Neuronal stem cell (in vitro differentiated cells): ENCODE measurements at regions not wholly inside any gene's neighbourhood (a gene's known extent, or its start where the extent isn't known, plus 50 kb on each side); places are given as distances from the start of the nearest gene placed in this dataset.

ENCODE experiments used
- DNase-seq: peaks from one replicate; pipeline ENCODE4 v3.0.0-alpha.2; 2013; ENCODE audit warnings: low spot score
- H2AFZ ChIP-seq: one replicate; pipeline ENCODE4 v1.6.1; 2013; ENCODE audit warnings: mild to moderate bottlenecking, low read length, inconsistent platforms
- H2AK5ac ChIP-seq: 2 replicates; pipeline ENCODE4 v1.6.1; 2013; ENCODE audit warnings: low read depth, mild to moderate bottlenecking, inconsistent platforms, low read length, moderate library complexity, mixed read lengths
- H2BK120ac ChIP-seq: 2 replicates; pipeline ENCODE4 v1.6.1; 2013; ENCODE audit warnings: low read depth, mild to moderate bottlenecking, inconsistent platforms, low read length, moderate library complexity, mixed read lengths
- H2BK12ac ChIP-seq: one replicate; pipeline ENCODE4 v1.6.1; 2013; ENCODE audit warnings: low read length, inconsistent platforms
- H2BK15ac ChIP-seq: 2 replicates; pipeline ENCODE4 v1.6.1; 2013; ENCODE audit warnings: mild to moderate bottlenecking, low read length, inconsistent platforms, mixed read lengths
- H2BK5ac ChIP-seq: one replicate; pipeline ENCODE4 v1.6.1; 2013; ENCODE audit warnings: inconsistent platforms, mild to moderate bottlenecking, low read length, moderate library complexity
- H3K14ac ChIP-seq: one replicate; pipeline ENCODE4 v1.6.1; 2013; ENCODE audit warnings: low read length, inconsistent platforms
- H3K18ac ChIP-seq: 2 replicates; pipeline ENCODE4 v1.6.1; 2013; ENCODE audit warnings: low read length, inconsistent platforms
- H3K23ac ChIP-seq: 2 replicates; pipeline ENCODE4 v1.6.1; 2013; ENCODE audit warnings: low read depth, mild to moderate bottlenecking, mixed read lengths, low read length, inconsistent platforms; ENCODE audit not compliant: poor library complexity
- H3K27ac ChIP-seq: replicated peaks from 3 replicates; pipeline ENCODE4 v1.5.1; 2013; ENCODE audit warnings: low read length, inconsistent platforms
- H3K27me3 ChIP-seq, 3 experiments: 2 replicates each; pipeline ENCODE4 v1.6.1; 2013; ENCODE audit warnings: low read length in 3 of 3, mild to moderate bottlenecking in 2 of 3, inconsistent platforms in 1 of 3, low read depth in 1 of 3, mixed read lengths in 1 of 3, moderate library complexity in 1 of 3; ENCODE audit not compliant: control insufficient read depth in 3 of 3, insufficient read depth in 3 of 3
- H3K36me3 ChIP-seq, 2 donors: replicated peaks in 1 of 2; 2 replicates each; pipeline ENCODE4 v1.6.1; 2013; ENCODE audit warnings: low read length in 2 of 2; ENCODE audit not compliant: control insufficient read depth in 2 of 2, insufficient read depth in 2 of 2
- H3K4ac ChIP-seq: 2 replicates; pipeline ENCODE4 v1.6.1; 2013; ENCODE audit warnings: inconsistent platforms, mild to moderate bottlenecking, low read length, moderate library complexity
- H3K4me1 ChIP-seq, 2 donors: 1 replicate in 1 of 2; 2 replicates in 1 of 2; pipeline ENCODE4 v1.6.1; 2013; ENCODE audit warnings: low read length in 2 of 2, low read depth in 1 of 2; ENCODE audit not compliant: control insufficient read depth in 2 of 2, insufficient read depth in 1 of 2
- H3K4me2 ChIP-seq: one replicate; pipeline ENCODE4 v1.6.1; 2013; ENCODE audit warnings: mild to moderate bottlenecking, low read length, inconsistent platforms; ENCODE audit not compliant: insufficient read depth, poor library complexity, severe bottlenecking
- H3K4me3 ChIP-seq, 2 donors: 2 replicates each; pipeline ENCODE4 v1.5.1; 2013; ENCODE audit warnings: low read length in 2 of 2, mild to moderate bottlenecking in 2 of 2, inconsistent platforms in 1 of 2, moderate library complexity in 1 of 2
- H3K79me1 ChIP-seq: one replicate; pipeline ENCODE4 v1.6.1; 2013; ENCODE audit warnings: low read depth, mild to moderate bottlenecking, inconsistent platforms, low read length, moderate library complexity
- H3K9ac ChIP-seq: one replicate; pipeline ENCODE4 v1.6.1; 2013; ENCODE audit warnings: mild to moderate bottlenecking, low read depth, low read length, inconsistent platforms; ENCODE audit not compliant: poor library complexity
- H3K9me3 ChIP-seq, 2 donors: replicated peaks in 1 of 2; 2 replicates each; pipeline versions ENCODE3 to v1.6.1; 2013; ENCODE audit warnings: low read length in 2 of 2, mild to moderate bottlenecking in 2 of 2, inconsistent platforms in 1 of 2, low read depth in 1 of 2, mixed read lengths in 1 of 2, moderate library complexity in 1 of 2; ENCODE audit not compliant: control insufficient read depth in 2 of 2, insufficient read depth in 1 of 2
- H4K8ac ChIP-seq: one replicate; pipeline ENCODE4 v1.6.1; 2013; ENCODE audit warnings: low read depth, mild to moderate bottlenecking, inconsistent platforms, low read length, moderate library complexity
- H4K91ac ChIP-seq: one replicate; pipeline ENCODE4 v1.6.1; 2013; ENCODE audit warnings: low read length, low read depth, mild to moderate bottlenecking, inconsistent platforms; ENCODE audit not compliant: poor library complexity
- WGBS, 2 donors: extraction: QIAGEN DNeasy Blood & Tissue Kit; methylation state at CpG; one replicate each; pipeline ENCODE4 v1.1.7; 2013; ENCODE audit warnings: missing lambda C conversion rate in 2 of 2, mixed read lengths in 1 of 2; ENCODE audit not compliant: insufficient read length in 2 of 2, insufficient replicate concordance in 1 of 2; ENCODE audit errors: extremely low coverage in 2 of 2; 5-methylcytosine and 5-hydroxymethylcytosine counted together

GRCh38 chr6:139545206-139546105, 171.0 kb upstream of the CITED2 start:
- Histone ChIP-seq H3K9ac (no peak overlapping the region), H3K4me1 (peaks cover 0 to 16% of the 10 kb centered on the region in 2 donors), H3K14ac (no peak overlapping the region), H2BK120ac (no peak overlapping the region), H3K36me3 (no peaks in the 10 kb centered on the region), H3K4me2 (no peak overlapping the region), H2AK5ac (no peak overlapping the region), H4K8ac (no peak overlapping the region), H2BK5ac (no peak overlapping the region), H3K4ac (no peak overlapping the region), H3K79me1 (no peaks in the 10 kb centered on the region), H3K9me3 (no peaks in the 10 kb centered on the region), H2BK12ac (no peak overlapping the region), H3K4me3 (no peak overlapping the region), H3K27ac (no peak overlapping the region), H4K91ac (no peak overlapping the region), H3K18ac (no peak overlapping the region), H3K23ac (no peak overlapping the region), H2AFZ (peak overlapping the region; percentile 85), H2BK15ac (no peak overlapping the region), H3K27me3 (no peaks in the 10 kb centered on the region)
- WGBS, 2 donors: no CpG with 5 or more reads among the region's 6 CpGs
- DNase-seq: no peak

GRCh38 chr6:139544701-139545057, 170.2 kb upstream of the CITED2 start:
- no peak overlapping the region for H4K8ac ChIP-seq
- H3K9me3 ChIP-seq: no peaks in the 10 kb centered on the region
- no peak overlapping the region for H3K4ac ChIP-seq
- H3K79me1 ChIP-seq: no peaks in the 10 kb centered on the region
- peak overlapping the region; percentile 85 for H2AFZ ChIP-seq
- DNase-seq: no peak
- no peak overlapping the region for H3K4me3 ChIP-seq
- H3K4me1 ChIP-seq: peaks cover 0 to 18% of the 10 kb centered on the region in 2 donors
- H3K27ac ChIP-seq: no peak overlapping the region
- no peak overlapping the region for H2BK15ac ChIP-seq
- H3K23ac ChIP-seq: no peak overlapping the region
- WGBS, 2 donors: no CpG with 5 or more reads among the region's 2 CpGs
- H3K18ac ChIP-seq: no peak overlapping the region
- H3K9ac ChIP-seq: no peak overlapping the region
- H2BK12ac ChIP-seq: no peak overlapping the region
- no peak overlapping the region for H3K14ac ChIP-seq
- H2BK120ac ChIP-seq: no peak overlapping the region
- H4K91ac ChIP-seq: no peak overlapping the region
- no peak overlapping the region for H2BK5ac ChIP-seq
- no peaks in the 10 kb centered on the region for H3K36me3 ChIP-seq
- no peak overlapping the region for H3K4me2 ChIP-seq
- H2AK5ac ChIP-seq: no peak overlapping the region
- no peaks in the 10 kb centered on the region for H3K27me3 ChIP-seq

GRCh38 chr6:139542351-139542750, 167.9 kb upstream of the CITED2 start:
- Histone ChIP-seq H2BK15ac (no peak overlapping the region), H3K27me3 (no peaks in the 10 kb centered on the region), H3K23ac (no peak overlapping the region), H2BK120ac (no peak overlapping the region), H3K4ac (no peak overlapping the region), H3K27ac (no peak overlapping the region), H3K14ac (no peak overlapping the region), H2AK5ac (no peak overlapping the region), H3K4me2 (no peak overlapping the region), H3K79me1 (no peaks in the 10 kb centered on the region), H4K91ac (no peak overlapping the region), H2BK12ac (no peak overlapping the region), H4K8ac (no peak overlapping the region), H2AFZ (no peak overlapping the region), H3K9me3 (no peaks in the 10 kb centered on the region), H3K18ac (no peak overlapping the region), H3K9ac (no peak overlapping the region), H3K4me3 (no peak overlapping the region), H2BK5ac (no peak overlapping the region), H3K36me3 (no peaks in the 10 kb centered on the region), H3K4me1 (peaks cover 0 to 18% of the 10 kb centered on the region in 2 donors)
- DNase-seq: no peak
- no CpG with 5 or more reads among the region's 3 CpGs for WGBS, 2 donors

GRCh38 chr6:139540894-139541293, 166.4 kb upstream of the CITED2 start:
- no peaks in the 10 kb centered on the region for H3K36me3 ChIP-seq
- H3K14ac ChIP-seq: no peak overlapping the region
- H2BK12ac ChIP-seq: no peak overlapping the region
- H4K91ac ChIP-seq: no peak overlapping the region
- H3K79me1 ChIP-seq: no peaks in the 10 kb centered on the region
- H3K27ac ChIP-seq: no peak overlapping the region
- no CpG with 5 or more reads among the region's 1 CpG for WGBS, 2 donors
- H4K8ac ChIP-seq: no peak overlapping the region
- DNase-seq: no peak
- no peak overlapping the region for H2BK120ac ChIP-seq
- H3K27me3 ChIP-seq: no peaks in the 10 kb centered on the region
- H2AFZ ChIP-seq: no peak overlapping the region
- no peak overlapping the region for H2BK5ac ChIP-seq
- H2BK15ac ChIP-seq: no peak overlapping the region
- no peak overlapping the region for H3K4me2 ChIP-seq
- no peaks in the 10 kb centered on the region for H3K9me3 ChIP-seq
- H3K9ac ChIP-seq: no peak overlapping the region
- no peak overlapping the region for H3K23ac ChIP-seq
- no peak overlapping the region for H3K4me3 ChIP-seq
- peaks cover 0 to 13% of the 10 kb centered on the region in 2 donors for H3K4me1 ChIP-seq
- no peak overlapping the region for H3K18ac ChIP-seq
- H2AK5ac ChIP-seq: no peak overlapping the region
- H3K4ac ChIP-seq: no peak overlapping the region
